ENCODE measurements at regions not wholly inside any gene's neighbourhood (a gene's known extent, or its start where the extent isn't known, plus 50 kb on each side); places are given as distances from the start of the nearest gene placed in this dataset.

GRCh38 chr2:186979439-186980116 lies 130.6 kb upstream of the ZSWIM2 start:
- no peaks in the 10 kb centered on the region for H3K9me3 ChIP-seq (ENCODE audit: control insufficient read depth, low read depth, low read length)
- H3K27me3 ChIP-seq (ENCODE audit: control insufficient read depth, extremely low read depth, insufficient read depth, low read length), result no peaks in the 10 kb centered on the region
- no peaks in the 10 kb centered on the region for H3K4me1 ChIP-seq (ENCODE audit: control insufficient read depth, extremely low read depth, insufficient read depth, low read length)
- TF ChIP-seq EZH2 (IDR thresholded peaks at IDR 0.05; ENCODE audit: low read length), result no peak
- no peak for TF ChIP-seq CTCF (optimal IDR thresholded peaks at IDR 0.05 in 1 of 3, IDR thresholded peaks at IDR 0.05 in 1 of 3, conservative IDR thresholded peaks at IDR 0.05 in 1 of 3; ENCODE audit: extremely low read depth in 1 of 3, insufficient read depth in 2 of 3, low read length in 3 of 3)
- H3K4me2 ChIP-seq (ENCODE audit: control insufficient read depth, extremely low read depth, insufficient read depth, low read depth, low read length), result no peak overlapping the region
- no peaks in the 10 kb centered on the region for H4K20me1 ChIP-seq (ENCODE audit: control insufficient read depth, extremely low read depth, insufficient read depth, low read length)
- no peaks in the 10 kb centered on the region for H3K79me2 ChIP-seq (ENCODE audit: control insufficient read depth, insufficient read depth, low read length)
- no peaks in the 10 kb centered on the region for H3K9me1 ChIP-seq (ENCODE audit: control insufficient read depth, extremely low read depth, insufficient read depth, low read length)
- H3K9ac ChIP-seq (ENCODE audit: control insufficient read depth, extremely low read depth, insufficient read depth, low read length), result no peak overlapping the region
- no peak for FAIRE-seq
- H3K36me3 ChIP-seq (ENCODE audit: control insufficient read depth in 2 of 2, extremely low read depth in 1 of 2, insufficient read depth in 2 of 2, low read length in 2 of 2), result no peaks in the 10 kb centered on the region
- H2AFZ ChIP-seq (ENCODE audit: control insufficient read depth, low read length), result no peak overlapping the region
- H3K27ac ChIP-seq (ENCODE audit: control insufficient read depth, insufficient read depth, low read length), result no peak overlapping the region
- no peak overlapping the region for H3K4me3 ChIP-seq (ENCODE audit: control insufficient read depth in 2 of 3, extremely low read depth in 1 of 3, insufficient read depth in 2 of 3, low read depth in 1 of 3, low read length in 3 of 3)
- no peak for DNase-seq (ENCODE audit: low read depth, low spot score)
- dilution Hi-C loops (cut with MboI; ENCODE audit: extremely low pct_ligation_motif_present, low sequenced_read_pairs), result no loop called here

- no peak for TF ChIP-seq CTCF (optimal IDR thresholded peaks at IDR 0.05 in 1 of 3, IDR thresholded peaks at IDR 0.05 in 1 of 3, conservative IDR thresholded peaks at IDR 0.05 in 1 of 3; ENCODE audit: extremely low read depth in 1 of 3, insufficient read depth in 2 of 3, low read length in 3 of 3)
- TF ChIP-seq EZH2 (IDR thresholded peaks at IDR 0.05; ENCODE audit: low read length), result no peak
- dilution Hi-C loops (cut with MboI; ENCODE audit: extremely low pct_ligation_motif_present, low sequenced_read_pairs), result no loop called here
- no peak overlapping the region for H3K4me2 ChIP-seq (ENCODE audit: control insufficient read depth, extremely low read depth, insufficient read depth, low read depth, low read length)
- no peaks in the 10 kb centered on the region for H4K20me1 ChIP-seq (ENCODE audit: control insufficient read depth, extremely low read depth, insufficient read depth, low read length)
- no peaks in the 10 kb centered on the region for H3K9me3 ChIP-seq (ENCODE audit: control insufficient read depth, low read depth, low read length)
- no peak overlapping the region for H3K9ac ChIP-seq (ENCODE audit: control insufficient read depth, extremely low read depth, insufficient read depth, low read length)
- no peaks in the 10 kb centered on the region for H3K9me1 ChIP-seq (ENCODE audit: control insufficient read depth, extremely low read depth, insufficient read depth, low read length)
- DNase-seq (ENCODE audit: low read depth, low spot score) (no peak), FAIRE-seq (no peak)
- no peak overlapping the region for H2AFZ ChIP-seq (ENCODE audit: control insufficient read depth, low read length)
- no peaks in the 10 kb centered on the region for H3K36me3 ChIP-seq (ENCODE audit: control insufficient read depth in 2 of 2, extremely low read depth in 1 of 2, insufficient read depth in 2 of 2, low read length in 2 of 2)
- no peak overlapping the region for H3K27ac ChIP-seq (ENCODE audit: control insufficient read depth, insufficient read depth, low read length)
- H3K27me3 ChIP-seq (ENCODE audit: control insufficient read depth, extremely low read depth, insufficient read depth, low read length), result no peaks in the 10 kb centered on the region
- no peaks in the 10 kb centered on the region for H3K4me1 ChIP-seq (ENCODE audit: control insufficient read depth, extremely low read depth, insufficient read depth, low read length)
- no peaks in the 10 kb centered on the region for H3K79me2 ChIP-seq (ENCODE audit: control insufficient read depth, insufficient read depth, low read length)
- H3K4me3 ChIP-seq (ENCODE audit: control insufficient read depth in 2 of 3, extremely low read depth in 1 of 3, insufficient read depth in 2 of 3, low read depth in 1 of 3, low read length in 3 of 3), result no peak overlapping the region
These were observed 128.6 kb upstream of the ZSWIM2 start for GRCh38 chr2:186977433-186978045.

Data from keratinocyte (primary cell).